ENCODE measurements at regions not wholly inside any gene's neighbourhood (a gene's known extent, or its start where the extent isn't known, plus 50 kb on each side); places are given as distances from the start of the nearest gene placed in this dataset.

- no peak for DNase-seq (ENCODE audit: low read depth, low spot score)
Observed at GRCh38 chr3:59653405-59654122, 603.7 kb upstream of the CFAP20DC start.

- DNase-seq (ENCODE audit: low read depth, low spot score) = no peak
Observed at GRCh38 chr3:59644479-59645402, 594.9 kb upstream of the CFAP20DC start.

- no peak for DNase-seq (ENCODE audit: low read depth, low spot score)
Observed at GRCh38 chr3:59641169-59641899, 591.5 kb upstream of the CFAP20DC start.

- no peak for DNase-seq (ENCODE audit: low read depth, low spot score)
Observed at GRCh38 chr3:59632760-59633573, 583.1 kb upstream of the CFAP20DC start.

GRCh38 chr3:59631482-59631881 lies 581.7 kb upstream of the CFAP20DC start:
- no peak for DNase-seq (ENCODE audit: low read depth, low spot score)

- no peak for DNase-seq (ENCODE audit: low read depth, low spot score)
Observed at GRCh38 chr3:59621037-59621436, 571.2 kb upstream of the CFAP20DC start.

- DNase-seq (ENCODE audit: low read depth, low spot score) = no peak
Observed at GRCh38 chr3:59620325-59620724, 570.5 kb upstream of the CFAP20DC start.

GRCh38 chr3:59612444-59612715 lies 562.6 kb upstream of the CFAP20DC start:
- DNase-seq (ENCODE audit: low read depth, low spot score) = no peak

GRCh38 chr3:59611649-59612443 lies 562.0 kb upstream of the CFAP20DC start:
- no peak for DNase-seq (ENCODE audit: low read depth, low spot score)

- no peak for DNase-seq (ENCODE audit: low read depth, low spot score)
Observed at GRCh38 chr3:59609657-59610348, 560.0 kb upstream of the CFAP20DC start.

GRCh38 chr3:59608356-59608755 lies 558.5 kb upstream of the CFAP20DC start:
- no peak for DNase-seq (ENCODE audit: low read depth, low spot score)

GRCh38 chr3:59607656-59608055 lies 557.8 kb upstream of the CFAP20DC start:
- no peak for DNase-seq (ENCODE audit: low read depth, low spot score)

- DNase-seq (ENCODE audit: low read depth, low spot score) = no peak
Observed at GRCh38 chr3:59606638-59607266, 556.9 kb upstream of the CFAP20DC start.

GRCh38 chr3:59605944-59606534 lies 556.2 kb upstream of the CFAP20DC start:
- no peak for DNase-seq (ENCODE audit: low read depth, low spot score)

GRCh38 chr3:59605318-59605717 lies 555.5 kb upstream of the CFAP20DC start:
- no peak for DNase-seq (ENCODE audit: low read depth, low spot score)

GRCh38 chr3:59601486-59601885 lies 551.7 kb upstream of the CFAP20DC start:
- DNase-seq (ENCODE audit: low read depth, low spot score) = no peak

- DNase-seq (ENCODE audit: low read depth, low spot score) = no peak
Observed at GRCh38 chr3:59600631-59601030, 550.8 kb upstream of the CFAP20DC start.

- no peak for DNase-seq (ENCODE audit: low read depth, low spot score)
Observed at GRCh38 chr3:59596741-59597140, 546.9 kb upstream of the CFAP20DC start.

- no peak for DNase-seq (ENCODE audit: low read depth, low spot score)
Observed at GRCh38 chr3:59595830-59596229, 546.0 kb upstream of the CFAP20DC start.
